Neural crest cell (in vitro differentiated cells): ENCODE measurements at regions not wholly inside any gene's neighbourhood (a gene's known extent, or its start where the extent isn't known, plus 50 kb on each side); places are given as distances from the start of the nearest gene placed in this dataset.

ENCODE experiments used
- DNase-seq: peaks from one replicate; pipeline ENCODE4 v3.0.0; 2021; ENCODE audit warnings: low read depth, mixed read lengths, low spot score
- H3K27ac Mint-ChIP-seq: one replicate; pipeline ENCODE4 v1.8.0; 2021; ENCODE audit warnings: mild to moderate bottlenecking, mixed read lengths; ENCODE audit not compliant: unreplicated experiment
- H3K27me3 Mint-ChIP-seq: 2 replicates; pipeline ENCODE4 v1.8.0; 2021; ENCODE audit warnings: low read depth, mild to moderate bottlenecking, mixed read lengths
- H3K36me3 Mint-ChIP-seq: 2 replicates; pipeline ENCODE4 v1.8.0; 2021; ENCODE audit warnings: low read depth, mild to moderate bottlenecking, mixed read lengths
- H3K4me1 Mint-ChIP-seq: 2 replicates; pipeline ENCODE4 v1.8.0; 2021; ENCODE audit warnings: mixed read lengths
- H3K4me3 Mint-ChIP-seq: one replicate; pipeline ENCODE4 v1.8.0; 2021; ENCODE audit warnings: mild to moderate bottlenecking, mixed read lengths
- H3K9me3 Mint-ChIP-seq: 2 replicates; pipeline ENCODE4 v1.8.0; 2021; ENCODE audit warnings: mixed read lengths
- CTCF ChIP-seq: fragments of 200-600 bp; sonication (generic); conservative IDR thresholded peaks from 2 replicates; pipeline ENCODE4 v1.5.0; 2021; ENCODE audit warnings: antibody characterized with exemption, mild to moderate bottlenecking

- no peaks in the 10 kb centered on the region for H3K27me3 Mint-ChIP-seq
- peaks cover 3% of the 10 kb centered on the region for H3K9me3 Mint-ChIP-seq
- H3K36me3 Mint-ChIP-seq: no peaks in the 10 kb centered on the region
- H3K4me1 Mint-ChIP-seq: peaks cover 5% of the 10 kb centered on the region
- TF ChIP-seq CTCF: no peak
- no peak for DNase-seq
- no peak overlapping the region for H3K27ac Mint-ChIP-seq
- H3K4me3 Mint-ChIP-seq: no peak overlapping the region
These were observed 523.8 kb upstream of the TNP1 start for GRCh38 chr2:217383620-217384019.

GRCh38 chr2:217382794-217383193, 522.9 kb upstream of the TNP1 start:
- H3K27ac Mint-ChIP-seq: no peak overlapping the region
- no peaks in the 10 kb centered on the region for H3K27me3 Mint-ChIP-seq
- peaks cover 3% of the 10 kb centered on the region for H3K9me3 Mint-ChIP-seq
- DNase-seq: no peak
- TF ChIP-seq CTCF: no peak
- no peaks in the 10 kb centered on the region for H3K36me3 Mint-ChIP-seq
- H3K4me3 Mint-ChIP-seq: no peak overlapping the region
- peaks cover 3% of the 10 kb centered on the region for H3K4me1 Mint-ChIP-seq

GRCh38 chr2:217379807-217380206, 519.9 kb upstream of the TNP1 start:
- Mint-ChIP-seq H3K4me3 (no peak overlapping the region), H3K27me3 (no peaks in the 10 kb centered on the region), H3K4me1 (no peaks in the 10 kb centered on the region), H3K27ac (no peak overlapping the region), H3K9me3 (peaks cover 6% of the 10 kb centered on the region), H3K36me3 (no peaks in the 10 kb centered on the region)
- no peak for TF ChIP-seq CTCF
- DNase-seq: no peak

- H3K27me3 Mint-ChIP-seq: no peaks in the 10 kb centered on the region
- H3K27ac Mint-ChIP-seq: no peak overlapping the region
- H3K4me1 Mint-ChIP-seq: peaks cover 17% of the 10 kb centered on the region
- TF ChIP-seq CTCF: no peak
- peaks cover 3% of the 10 kb centered on the region for H3K9me3 Mint-ChIP-seq
- no peak overlapping the region for H3K4me3 Mint-ChIP-seq
- H3K36me3 Mint-ChIP-seq: no peaks in the 10 kb centered on the region
- no peak for DNase-seq
These were observed 512.9 kb upstream of the TNP1 start for GRCh38 chr2:217372794-217373193.

- H3K27ac Mint-ChIP-seq: no peak overlapping the region
These were observed 511.9 kb upstream of the TNP1 start for GRCh38 chr2:217371781-217372213.

More at GRCh38 chr2:217371781-217372213, 511.9 kb upstream of the TNP1 start:
- Mint-ChIP-seq H3K36me3 (no peaks in the 10 kb centered on the region), H3K4me3 (no peak overlapping the region), H3K27me3 (no peaks in the 10 kb centered on the region), H3K4me1 (peaks cover 17% of the 10 kb centered on the region), H3K9me3 (peaks cover 3% of the 10 kb centered on the region)
- TF ChIP-seq CTCF: no peak
- DNase-seq: no peak
